Inflammatory macrophage (primary cell): ENCODE measurements at regions not wholly inside any gene's neighbourhood (a gene's known extent, or its start where the extent isn't known, plus 50 kb on each side); places are given as distances from the start of the nearest gene placed in this dataset.
"Not testable (repeated sequence)": the region's sequence is repeated elsewhere in the genome, so short reads cannot be mapped to it uniquely, and the experiment has no call there.

ENCODE experiments used
- DNase-seq, 2 donors: peaks; one replicate each; pipeline ENCODE4 v3.0.0-alpha.2; 2020 to 2022

DNA sequence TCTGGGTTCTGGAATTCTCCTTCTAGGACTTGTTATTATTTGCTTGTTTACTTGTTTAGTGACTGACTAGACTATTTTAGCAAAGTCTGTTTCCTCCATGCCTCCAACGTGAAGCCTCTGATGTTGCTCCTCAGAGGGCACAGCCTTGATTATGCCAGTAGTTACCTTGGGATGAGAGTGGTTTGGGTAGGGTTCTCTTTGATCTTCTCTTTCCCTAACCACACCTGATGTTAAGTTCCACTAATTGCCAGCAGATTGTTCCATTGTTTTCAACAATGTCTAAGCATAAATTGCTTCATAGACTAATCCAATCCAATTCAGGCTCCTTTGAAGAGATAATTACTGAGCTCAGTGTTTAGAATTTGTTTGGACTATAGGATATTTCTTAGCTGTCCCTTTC is 352.7 kb upstream of the DIPK2B start:
- no peak for DNase-seq

- DNase-seq: not testable (repeated sequence)
These were observed 346.0 kb upstream of the DIPK2B start for GRCh38 chrX:45546697-45547096.

GRCh38 chrX:45540181-45540580 is 339.5 kb upstream of the DIPK2B start:
- no peak for DNase-seq

- DNase-seq: no peak
These were observed 337.3 kb upstream of the DIPK2B start for GRCh38 chrX:45537936-45538335.

- DNase-seq: no peak
These were observed 327.2 kb upstream of the DIPK2B start for GRCh38 chrX:45527834-45528233.

DNA sequence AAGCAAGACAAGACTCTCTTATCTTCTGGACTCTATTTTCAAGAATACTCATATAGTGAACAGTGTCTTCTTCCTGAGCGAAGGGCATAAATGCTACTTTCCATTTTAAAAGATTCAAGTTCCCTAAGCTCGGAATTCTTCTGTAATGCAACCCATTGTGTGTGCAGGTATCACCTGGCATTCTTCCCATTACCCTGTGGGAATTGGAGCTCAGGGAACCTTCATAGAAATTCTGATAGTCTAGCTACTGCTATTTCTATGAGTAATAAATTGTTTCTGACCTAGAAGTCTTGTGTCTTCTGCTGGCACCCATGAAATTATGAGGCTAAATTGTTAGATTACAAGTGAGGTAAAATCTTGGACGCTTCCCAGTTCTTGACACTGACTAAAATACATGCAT is 324.1 kb upstream of the DIPK2B start:
- DNase-seq: no peak

GRCh38 chrX:45524296-45524695 is 323.6 kb upstream of the DIPK2B start:
- no peak for DNase-seq

DNA sequence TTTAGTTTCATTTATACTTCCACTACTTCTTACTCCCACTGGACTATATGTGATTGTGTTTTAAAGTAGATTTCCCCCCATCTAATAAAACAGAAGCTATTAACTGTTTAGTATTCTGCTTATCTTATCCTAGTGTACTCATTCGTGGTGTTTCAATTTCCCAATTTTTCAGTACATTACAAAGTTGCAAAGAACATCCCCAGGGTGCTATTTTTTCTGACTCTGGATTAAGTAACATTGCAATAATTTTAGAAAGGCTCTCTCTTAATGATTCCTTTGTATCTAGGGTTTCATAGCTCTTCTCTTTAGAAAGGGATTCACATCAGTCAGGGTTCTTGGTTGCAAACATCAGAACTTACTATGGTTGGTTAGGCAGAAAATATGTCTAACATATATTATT is 317.9 kb upstream of the DIPK2B start:
- DNase-seq: no peak

DNA sequence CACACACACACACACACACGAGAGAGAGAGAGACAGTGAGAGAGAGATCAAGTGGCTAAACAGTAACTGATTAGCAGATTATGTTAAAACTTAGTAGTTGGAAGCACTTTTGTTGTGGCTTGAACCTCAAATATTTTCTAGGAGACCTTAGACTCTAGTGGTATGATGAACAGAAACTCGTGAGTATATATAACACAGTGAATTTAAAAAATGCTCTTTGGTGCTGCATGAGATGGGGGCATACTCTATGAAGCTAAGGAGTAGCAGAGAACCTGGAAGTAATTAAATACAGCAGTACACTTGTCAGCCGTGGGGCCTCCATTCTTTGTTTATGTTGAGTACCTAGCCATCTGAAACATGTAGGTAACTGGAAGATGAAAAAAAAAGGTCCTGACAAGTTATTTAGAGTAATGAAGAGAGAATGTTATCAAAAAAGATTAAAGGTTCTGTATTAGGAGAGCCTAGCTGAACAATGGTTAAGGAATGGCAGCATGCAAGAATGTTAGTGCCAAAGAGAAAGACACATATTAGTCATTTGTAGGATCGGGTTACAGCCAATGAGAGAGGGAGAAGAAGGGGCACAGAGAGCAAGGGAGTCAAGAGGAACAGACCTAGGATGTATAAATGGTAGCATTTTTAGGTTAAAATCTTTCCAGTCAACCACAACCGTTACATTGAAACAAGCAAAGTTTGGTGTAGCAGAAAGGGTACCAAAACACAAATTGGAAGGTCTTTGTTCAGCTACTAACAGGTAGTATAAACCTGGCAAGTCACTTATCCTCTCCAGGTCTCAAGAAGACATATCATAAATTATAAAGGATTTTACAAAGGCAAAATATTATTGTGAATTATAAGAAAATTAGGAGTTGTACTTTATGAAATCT is 316.7 kb upstream of the DIPK2B start:
- DNase-seq: no peak

- DNase-seq: peak; percentile 89 to 91
These were observed 314.9 kb upstream of the DIPK2B start for GRCh38 chrX:45515262-45516215.

- DNase-seq: no peak
These were observed 312.4 kb upstream of the DIPK2B start for GRCh38 chrX:45513042-45513441.

DNA sequence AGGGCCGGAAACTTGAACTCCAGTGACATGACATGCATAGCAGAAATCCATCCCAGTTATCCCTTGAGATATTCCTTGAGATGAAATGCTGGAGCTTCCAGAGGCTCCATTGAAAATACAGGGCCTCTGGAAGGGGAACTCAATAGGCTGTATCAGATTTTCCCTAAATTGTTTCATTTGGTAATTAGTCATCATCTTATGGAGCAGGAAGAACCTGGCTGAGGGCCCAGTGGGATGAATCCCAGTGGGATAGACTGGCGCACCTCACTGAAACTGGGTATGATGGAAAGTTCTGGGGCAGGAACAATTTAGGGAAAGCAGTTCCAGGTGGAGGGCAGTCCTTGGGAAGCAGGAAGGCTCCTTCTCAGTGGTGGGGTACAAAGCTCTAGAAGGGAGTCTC is 307.8 kb upstream of the DIPK2B start:
- DNase-seq: no peak

DNA sequence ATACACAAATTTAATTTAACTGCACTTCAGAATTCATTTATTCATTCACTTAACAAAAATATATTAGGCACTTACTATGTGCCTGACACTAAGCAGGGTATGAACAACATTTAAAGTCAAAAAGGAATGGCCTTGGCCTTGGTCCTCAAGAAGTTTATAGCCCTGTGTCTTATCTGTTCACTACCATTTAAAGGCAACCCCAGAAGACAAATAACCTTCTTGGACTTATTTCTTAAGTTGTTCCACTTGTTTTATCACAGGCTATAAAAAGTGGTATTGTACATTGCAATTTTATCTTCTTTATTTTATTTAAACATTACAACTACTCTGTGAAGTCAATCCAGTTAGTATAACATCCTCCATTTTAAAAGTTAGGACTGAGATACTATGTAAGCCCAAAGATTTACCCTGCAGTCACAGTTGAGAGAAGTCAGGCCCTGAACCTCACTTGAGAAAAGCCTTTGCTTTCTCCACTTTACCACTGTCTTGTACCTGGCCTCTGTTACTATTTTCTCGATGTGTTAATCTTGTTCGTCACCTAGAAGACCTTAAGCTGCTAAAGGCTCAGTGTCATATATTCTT is 305.6 kb upstream of the DIPK2B start:
- no peak for DNase-seq

- no peak for DNase-seq
These were observed 304.5 kb upstream of the DIPK2B start for GRCh38 chrX:45505214-45505613.

DNA sequence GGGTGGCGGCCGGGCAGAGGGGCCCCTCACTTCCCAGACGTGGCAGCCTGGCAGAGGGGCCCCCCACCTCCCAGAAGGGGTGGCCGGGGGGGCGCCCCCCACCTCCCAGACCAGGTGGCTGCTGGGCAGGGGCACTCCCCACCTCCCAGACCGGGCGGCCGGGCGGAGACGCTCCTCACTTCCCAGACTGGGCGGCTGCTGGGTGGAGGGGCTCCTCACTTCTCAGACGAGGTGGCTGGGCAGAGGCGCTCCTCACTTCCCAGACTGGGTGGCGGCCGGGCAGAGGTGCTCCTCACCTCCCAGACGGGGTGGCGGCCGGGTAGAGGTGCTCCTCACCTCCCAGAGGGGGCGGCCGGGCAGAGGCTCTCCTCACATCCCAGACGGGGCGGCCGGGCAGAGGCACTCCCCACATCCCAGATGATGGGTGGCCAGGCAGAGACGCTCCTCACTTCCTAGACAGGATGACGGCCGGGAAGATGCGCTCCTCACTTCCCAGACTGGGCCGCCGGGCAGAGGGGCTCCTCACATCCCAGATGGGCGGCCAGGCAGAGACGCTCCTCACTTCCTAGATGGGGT is 303.2 kb upstream of the DIPK2B start:
- not testable (repeated sequence) for DNase-seq

- no peak for DNase-seq
These were observed 301.7 kb upstream of the DIPK2B start for GRCh38 chrX:45502396-45502795.

DNA sequence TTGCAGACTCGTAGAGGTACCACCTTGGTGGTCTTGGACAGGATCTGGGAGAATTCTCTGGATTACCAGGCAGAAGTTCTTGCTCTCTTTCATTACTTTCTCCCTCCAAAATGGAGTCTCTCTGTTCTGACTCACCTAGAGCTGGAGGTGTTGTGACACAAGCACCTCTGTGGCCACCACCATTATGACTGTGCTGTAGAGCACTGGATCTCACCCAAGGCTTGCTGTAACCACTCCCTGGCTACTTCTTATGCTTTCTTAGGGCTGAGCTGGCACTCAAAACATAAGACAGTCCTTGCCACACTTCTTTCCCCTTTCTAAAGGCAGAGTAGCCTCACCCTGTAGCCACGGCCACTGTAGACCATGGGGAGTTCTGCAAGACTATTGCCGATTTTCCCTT is 296.6 kb upstream of the DIPK2B start:
- no peak for DNase-seq

DNA sequence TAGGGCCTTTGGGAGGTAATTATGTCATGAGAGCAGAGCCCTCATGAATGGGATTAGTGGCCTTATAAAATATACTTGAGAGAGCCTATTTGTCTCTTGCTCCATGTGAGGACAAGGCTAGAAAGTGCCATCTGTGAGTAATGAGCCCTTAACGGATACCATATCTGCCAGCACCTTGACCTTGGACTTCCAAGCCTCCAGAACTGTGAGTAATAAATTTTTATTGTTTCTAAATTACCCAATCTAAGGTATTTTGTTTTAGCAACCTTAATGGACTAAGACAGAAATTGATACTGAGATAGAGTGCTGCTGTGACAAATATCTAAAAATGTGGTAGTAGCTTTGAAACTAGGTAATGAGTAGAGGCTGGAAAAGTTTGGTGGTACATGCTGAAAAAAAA is 285.0 kb upstream of the DIPK2B start:
- DNase-seq: no peak

GRCh38 chrX:45479835-45480422 is 279.3 kb upstream of the DIPK2B start:
- no peak for DNase-seq

- no peak for DNase-seq
These were observed 278.6 kb upstream of the DIPK2B start for GRCh38 chrX:45479196-45479834.

- no peak for DNase-seq
These were observed 272.3 kb upstream of the DIPK2B start for GRCh38 chrX:45472968-45473367.

DNA sequence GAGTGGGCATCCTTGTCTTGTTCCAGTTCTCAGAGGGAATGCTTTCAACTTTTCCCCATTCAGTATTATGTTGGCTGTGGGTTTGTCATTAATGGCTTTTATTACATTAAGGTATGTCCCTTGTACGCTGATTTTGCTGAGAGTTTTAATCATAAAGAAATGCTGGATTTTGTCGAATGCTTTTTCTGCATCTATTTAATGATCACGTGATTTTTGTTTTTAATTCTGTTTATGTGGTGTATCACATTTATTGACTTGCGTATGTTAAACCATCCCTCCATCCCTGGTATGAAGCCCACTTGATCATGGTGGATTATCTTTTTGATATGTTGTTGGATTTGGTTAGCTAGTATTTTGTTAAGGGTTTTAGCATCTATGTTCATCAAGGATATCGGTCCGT is 266.9 kb upstream of the DIPK2B start:
- DNase-seq: not testable (repeated sequence)
